Duodenal mucosa (tissue), 2 donors: ENCODE measurements at regions not wholly inside any gene's neighbourhood (a gene's known extent, or its start where the extent isn't known, plus 50 kb on each side); places are given as distances from the start of the nearest gene placed in this dataset.

Source experiments
- H3K27ac ChIP-seq: one replicate; pipeline ENCODE4 v1.7.0; 2013; ENCODE audit warnings: low read depth, low read length
- H3K27me3 ChIP-seq, 2 donors: one replicate each; pipeline ENCODE4 v1.7.0; 2013; ENCODE audit warnings: low read length in 2 of 2, control low read depth in 1 of 2; ENCODE audit not compliant: insufficient read depth in 2 of 2, control insufficient read depth in 1 of 2
- H3K36me3 ChIP-seq, 2 donors: one replicate each; pipeline ENCODE4 v1.7.0; 2013; ENCODE audit warnings: low read length in 2 of 2, control low read depth in 1 of 2; ENCODE audit not compliant: insufficient read depth in 2 of 2, control insufficient read depth in 1 of 2
- H3K4me1 ChIP-seq, 2 donors: one replicate each; pipeline ENCODE4 v1.7.0; 2013; ENCODE audit warnings: low read length in 2 of 2, control low read depth in 1 of 2; ENCODE audit not compliant: insufficient read depth in 2 of 2, control insufficient read depth in 1 of 2
- H3K4me3 ChIP-seq, 2 donors: one replicate each; pipeline ENCODE4 v1.7.0; 2013; ENCODE audit warnings: low read length in 2 of 2, low read depth in 1 of 2
- H3K9ac ChIP-seq, 2 donors: one replicate each; pipeline ENCODE4 v1.7.0; 2013; ENCODE audit warnings: low read length in 2 of 2, low read depth in 1 of 2
- H3K9me3 ChIP-seq, 2 donors: one replicate each; pipeline ENCODE4 v1.7.0; 2013; ENCODE audit warnings: low read length in 2 of 2, control low read depth in 1 of 2; ENCODE audit not compliant: control insufficient read depth in 1 of 2

DNA sequence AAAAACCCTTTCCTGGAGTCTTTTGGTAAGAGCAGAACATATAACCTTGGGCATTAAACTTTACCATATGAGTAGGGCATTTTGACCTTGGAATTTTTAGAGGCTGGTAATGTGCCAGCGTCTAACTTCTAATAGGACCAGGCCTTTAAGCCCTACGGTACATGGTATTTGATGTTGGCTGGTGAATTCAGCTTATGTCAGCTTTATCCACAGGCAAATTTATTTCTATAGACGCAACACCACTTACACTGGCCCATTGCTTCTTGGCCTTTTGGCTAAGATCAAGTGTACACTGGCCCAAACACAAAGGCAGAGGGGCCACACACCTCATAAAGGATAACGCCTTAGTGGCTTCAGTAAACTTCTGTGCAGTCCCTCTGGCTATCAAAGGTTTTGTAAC lies 410.2 kb upstream of the LARGE1 start:
- no peaks in the 10 kb centered on the region for H3K4me1 ChIP-seq
- H3K4me3 ChIP-seq = no peak overlapping the region
- peaks cover 0 to 9% of the 10 kb centered on the region in 2 donors for H3K9me3 ChIP-seq
- no peak overlapping the region for H3K9ac ChIP-seq
- no peak overlapping the region for H3K27ac ChIP-seq
- no peaks in the 10 kb centered on the region for H3K36me3 ChIP-seq
- H3K27me3 ChIP-seq = no peaks in the 10 kb centered on the region

DNA sequence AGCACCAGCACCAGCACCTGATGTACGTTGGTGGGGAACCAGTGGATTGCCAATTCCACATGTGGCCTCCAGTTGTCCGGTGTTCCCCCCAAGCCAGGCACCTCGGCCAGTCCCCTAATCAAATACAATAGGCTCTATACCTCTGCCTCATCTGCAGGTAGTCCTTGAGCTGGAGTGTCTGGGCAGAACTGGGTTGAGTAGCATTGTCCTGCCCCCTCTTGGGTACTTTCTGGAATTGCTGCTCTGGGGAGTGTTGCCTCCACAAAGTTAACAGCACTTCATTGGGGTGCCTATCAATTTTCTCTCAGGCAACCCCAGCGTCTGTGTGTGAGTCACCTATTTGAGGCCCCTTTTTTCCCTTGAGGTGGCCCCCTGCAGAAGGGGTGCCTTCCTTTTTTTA lies 413.0 kb upstream of the LARGE1 start:
- Histone ChIP-seq H3K4me3 (no peak overlapping the region), H3K9me3 (peaks cover 0 to 9% of the 10 kb centered on the region in 2 donors), H3K36me3 (no peaks in the 10 kb centered on the region), H3K27me3 (no peaks in the 10 kb centered on the region), H3K27ac (no peak overlapping the region), H3K4me1 (no peaks in the 10 kb centered on the region), H3K9ac (no peak overlapping the region)

DNA sequence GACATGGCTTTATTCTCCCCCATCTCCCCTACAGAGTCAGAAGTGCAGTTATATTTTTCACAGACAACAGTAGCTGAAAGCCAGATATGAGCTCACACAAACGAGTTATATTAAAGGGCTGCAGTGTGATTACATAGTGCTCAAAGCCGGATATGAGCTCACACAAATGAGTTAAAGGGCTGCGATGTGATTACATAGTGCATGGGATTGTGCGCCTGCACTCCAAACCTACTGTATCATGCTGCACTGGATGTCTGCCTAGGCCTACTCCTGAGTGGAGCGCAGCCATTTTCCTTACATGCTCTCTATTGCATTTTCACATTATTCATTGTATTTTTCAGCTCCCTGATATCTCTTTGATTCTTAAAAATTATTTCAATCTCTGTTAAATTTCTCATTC lies 414.6 kb upstream of the LARGE1 start:
- H3K4me3 ChIP-seq = no peak overlapping the region
- no peaks in the 10 kb centered on the region for H3K36me3 ChIP-seq
- no peak overlapping the region for H3K9ac ChIP-seq
- H3K27me3 ChIP-seq = no peaks in the 10 kb centered on the region
- H3K27ac ChIP-seq = no peak overlapping the region
- no peaks in the 10 kb centered on the region for H3K4me1 ChIP-seq
- peaks cover 0 to 9% of the 10 kb centered on the region in 2 donors for H3K9me3 ChIP-seq

DNA sequence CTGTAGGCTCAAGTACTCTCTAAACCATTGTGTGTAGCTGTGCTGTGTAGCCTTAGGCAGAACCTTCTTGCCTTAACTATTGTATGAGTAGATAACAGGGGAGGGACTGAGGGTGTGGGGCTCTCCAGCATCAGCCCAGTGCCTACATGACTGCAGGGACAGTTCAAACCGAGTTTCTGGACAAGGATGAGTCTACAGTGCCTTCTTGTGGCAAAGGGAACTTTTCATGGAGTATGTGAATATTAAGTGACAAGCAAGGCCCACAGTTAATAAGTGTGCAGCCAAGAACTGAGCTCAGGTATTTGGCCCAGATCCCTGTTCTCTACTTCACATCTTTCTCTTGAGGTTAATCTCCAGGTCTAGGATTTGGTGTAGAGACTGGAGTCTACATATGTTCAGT lies 424.4 kb upstream of the LARGE1 start:
- H3K4me1 ChIP-seq = no peaks in the 10 kb centered on the region
- H3K27me3 ChIP-seq = no peaks in the 10 kb centered on the region
- no peak overlapping the region for H3K27ac ChIP-seq
- no peak overlapping the region for H3K4me3 ChIP-seq
- no peaks in the 10 kb centered on the region for H3K36me3 ChIP-seq
- no peaks in the 10 kb centered on the region for H3K9me3 ChIP-seq
- no peak overlapping the region for H3K9ac ChIP-seq

DNA sequence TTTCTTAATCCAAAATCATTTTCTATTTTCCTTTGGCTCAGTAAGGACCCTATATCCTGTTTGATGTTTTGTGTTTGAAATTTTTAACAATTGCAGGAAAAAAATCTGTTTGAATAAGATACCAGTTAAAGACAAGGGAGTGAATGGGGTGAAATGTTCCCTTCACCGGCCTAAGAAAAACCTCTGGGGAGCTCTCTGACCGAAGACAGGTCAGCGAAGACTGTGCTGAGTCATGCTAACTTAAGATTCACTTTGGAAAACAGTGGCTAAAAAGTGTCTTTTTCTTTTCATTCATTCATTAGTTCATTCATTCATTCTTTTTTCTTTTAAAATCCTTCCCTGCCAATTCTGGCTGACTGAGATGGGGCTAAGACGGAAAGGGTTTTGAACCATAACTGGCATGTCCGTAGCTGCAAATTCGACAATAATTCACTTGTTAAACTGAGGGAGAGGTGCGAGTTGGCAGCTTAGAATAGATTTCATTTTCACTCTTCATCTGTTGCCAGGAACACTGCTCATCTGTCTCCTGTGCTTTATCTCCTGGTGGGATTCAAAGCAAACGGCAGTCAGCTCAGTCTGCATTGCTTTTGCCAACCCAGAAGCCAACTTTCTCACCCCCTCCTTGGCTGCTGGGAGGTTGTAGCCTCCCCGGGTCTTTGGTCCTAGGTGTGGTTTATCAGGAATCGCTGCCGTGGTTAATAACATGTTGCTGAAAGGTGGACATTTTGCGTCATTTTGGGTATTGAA lies 434.0 kb upstream of the LARGE1 start:
- Histone ChIP-seq H3K9ac (no peak overlapping the region), H3K36me3 (no peaks in the 10 kb centered on the region), H3K9me3 (no peaks in the 10 kb centered on the region), H3K4me1 (no peaks in the 10 kb centered on the region), H3K4me3 (no peak overlapping the region), H3K27ac (no peak overlapping the region), H3K27me3 (no peaks in the 10 kb centered on the region)

DNA sequence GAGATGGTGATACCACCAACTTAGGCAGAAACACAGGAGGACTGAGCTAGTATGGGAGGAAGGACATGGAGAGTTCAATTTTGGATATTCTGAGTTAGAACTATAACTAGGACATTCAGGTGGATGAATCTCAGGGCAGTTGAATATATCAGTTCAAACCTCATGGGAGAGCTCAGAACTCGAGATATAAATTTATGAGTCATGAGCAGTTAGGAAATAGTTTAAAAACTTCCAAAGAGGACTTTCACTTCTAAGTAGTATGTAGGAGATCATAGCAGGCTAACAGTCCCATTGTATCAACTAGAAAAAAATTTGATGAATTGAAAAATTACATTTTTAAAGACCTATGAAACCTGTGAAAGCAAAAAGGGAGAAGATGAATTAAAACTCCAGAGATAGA lies 436.2 kb upstream of the LARGE1 start:
- Histone ChIP-seq H3K9me3 (no peaks in the 10 kb centered on the region), H3K4me3 (no peak overlapping the region), H3K36me3 (no peaks in the 10 kb centered on the region), H3K9ac (no peak overlapping the region), H3K27ac (no peak overlapping the region), H3K4me1 (no peaks in the 10 kb centered on the region), H3K27me3 (no peaks in the 10 kb centered on the region)

DNA sequence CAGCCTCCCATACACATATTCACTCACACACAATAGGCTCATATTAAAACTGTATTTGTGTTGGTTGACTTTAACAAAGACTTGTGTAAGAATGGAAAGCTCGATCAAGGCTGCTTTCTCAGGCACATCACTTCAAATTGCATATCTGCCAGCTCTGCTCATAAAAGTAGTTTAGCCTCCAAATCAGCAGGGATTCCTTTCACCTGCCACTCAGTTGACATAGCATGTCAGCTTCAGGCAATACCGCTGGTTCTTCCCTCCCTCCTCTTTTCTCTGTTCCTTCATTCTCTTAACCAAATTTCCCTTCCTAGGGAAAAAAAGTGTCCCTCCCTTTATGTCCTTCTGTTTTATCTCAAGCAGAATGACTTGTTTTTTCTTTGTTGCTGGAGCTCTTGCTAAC lies 450.4 kb upstream of the LARGE1 start:
- Histone ChIP-seq H3K4me3 (no peak overlapping the region), H3K9ac (no peak overlapping the region), H3K9me3 (no peaks in the 10 kb centered on the region), H3K36me3 (no peaks in the 10 kb centered on the region), H3K27ac (no peak overlapping the region), H3K4me1 (no peaks in the 10 kb centered on the region), H3K27me3 (no peaks in the 10 kb centered on the region)

DNA sequence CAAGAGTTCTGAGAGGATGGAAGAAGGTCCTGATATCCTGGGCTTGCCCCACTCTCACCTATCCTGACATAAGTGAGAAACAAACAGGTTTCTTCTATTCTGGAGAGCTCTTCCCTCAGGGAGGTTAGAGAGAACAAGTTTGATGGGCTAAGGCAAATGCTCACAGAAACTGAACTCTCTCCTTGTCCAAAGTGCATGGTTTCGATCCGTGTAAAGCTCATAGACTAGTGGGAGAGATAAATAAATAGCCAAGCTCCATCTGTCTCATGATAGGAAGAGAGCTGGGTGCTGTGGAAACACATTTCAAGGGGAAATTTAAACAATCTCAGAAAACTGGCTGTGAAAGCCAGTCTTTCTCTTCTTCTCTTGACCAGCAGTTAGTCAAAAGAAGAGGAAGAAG lies 459.5 kb upstream of the LARGE1 start:
- H3K4me3 ChIP-seq = no peak overlapping the region
- no peak overlapping the region for H3K27ac ChIP-seq
- no peaks in the 10 kb centered on the region for H3K36me3 ChIP-seq
- H3K4me1 ChIP-seq = no peaks in the 10 kb centered on the region
- H3K9ac ChIP-seq = no peak overlapping the region
- no peaks in the 10 kb centered on the region for H3K9me3 ChIP-seq
- H3K27me3 ChIP-seq = no peaks in the 10 kb centered on the region

DNA sequence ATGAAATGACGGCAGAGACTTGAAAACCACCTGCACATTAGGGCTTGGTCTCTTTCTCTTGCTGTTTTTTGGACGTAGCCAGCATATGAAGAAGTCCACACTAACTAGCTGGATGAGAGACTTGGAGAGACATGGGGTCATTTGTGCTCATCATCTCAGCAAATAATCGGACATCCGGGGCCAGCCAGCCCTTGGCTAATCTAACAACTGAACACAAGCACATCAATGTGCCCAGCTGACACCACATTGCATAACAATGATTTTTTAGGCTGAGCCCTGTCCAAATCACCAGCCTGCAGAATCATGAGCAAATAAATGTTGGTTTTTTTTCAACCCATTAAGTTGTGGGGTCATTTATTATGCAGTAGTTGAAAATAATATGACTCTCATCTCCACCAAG lies 460.3 kb upstream of the LARGE1 start:
- H3K36me3 ChIP-seq = no peaks in the 10 kb centered on the region
- H3K9me3 ChIP-seq = no peaks in the 10 kb centered on the region
- no peaks in the 10 kb centered on the region for H3K27me3 ChIP-seq
- no peak overlapping the region for H3K27ac ChIP-seq
- no peaks in the 10 kb centered on the region for H3K4me1 ChIP-seq
- no peak overlapping the region for H3K9ac ChIP-seq
- no peak overlapping the region for H3K4me3 ChIP-seq

DNA sequence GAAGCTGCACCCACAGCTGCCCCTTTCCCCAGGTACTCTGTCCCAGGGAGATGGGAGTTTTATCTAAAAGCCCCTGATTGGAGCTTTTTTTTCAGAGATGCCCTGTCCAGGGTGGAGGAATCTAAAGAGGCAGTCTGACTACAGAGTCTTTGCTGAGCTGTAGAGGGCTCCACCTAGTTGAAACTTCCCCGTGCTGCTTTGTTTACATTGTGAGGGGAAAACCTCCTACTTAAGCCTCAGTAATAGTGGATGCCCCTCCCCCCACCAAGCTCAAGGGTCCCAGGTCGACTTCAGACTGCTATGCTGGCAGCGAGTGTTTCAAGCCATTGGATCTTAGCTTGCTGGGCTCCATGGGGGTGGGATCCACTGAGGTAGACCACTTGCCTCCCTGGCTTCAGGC lies 470.1 kb upstream of the LARGE1 start:
- Histone ChIP-seq H3K9ac (no peak overlapping the region), H3K4me3 (no peak overlapping the region), H3K27me3 (no peaks in the 10 kb centered on the region), H3K36me3 (no peaks in the 10 kb centered on the region), H3K4me1 (no peaks in the 10 kb centered on the region), H3K27ac (no peak overlapping the region), H3K9me3 (no peaks in the 10 kb centered on the region)

DNA sequence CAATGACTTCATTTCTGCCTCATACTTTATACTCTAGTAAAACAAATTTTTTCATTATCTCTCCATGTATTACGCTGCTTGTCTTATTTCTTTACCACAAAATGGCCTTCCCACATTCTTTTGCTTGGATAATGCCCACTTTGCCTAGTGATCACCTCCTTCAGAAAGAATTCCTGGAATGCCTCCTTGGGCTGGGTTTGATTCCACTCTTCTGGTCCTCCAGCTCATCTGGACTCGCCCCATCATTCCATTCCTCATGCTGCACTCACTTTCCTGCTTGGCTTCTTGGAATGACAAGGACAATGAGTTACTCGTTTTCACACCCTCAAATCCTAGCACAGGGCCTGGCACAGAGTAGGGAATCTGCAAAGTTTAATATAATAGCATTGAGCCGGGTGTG lies 475.1 kb upstream of the LARGE1 start:
- H3K27me3 ChIP-seq = no peaks in the 10 kb centered on the region
- no peak overlapping the region for H3K9ac ChIP-seq
- no peaks in the 10 kb centered on the region for H3K9me3 ChIP-seq
- no peaks in the 10 kb centered on the region for H3K4me1 ChIP-seq
- no peak overlapping the region for H3K4me3 ChIP-seq
- H3K27ac ChIP-seq = no peak overlapping the region
- no peaks in the 10 kb centered on the region for H3K36me3 ChIP-seq
